Stomach (tissue), 8 donors: ENCODE measurements at regions not wholly inside any gene's neighbourhood (a gene's known extent, or its start where the extent isn't known, plus 50 kb on each side); places are given as distances from the start of the nearest gene placed in this dataset.

Experiments used
- DNase-seq, 2 donors: peaks; one replicate each; pipeline versions ENCODE4 v3.0.0 to v3.0.0-alpha.2; 2013 to 2019
- H3K27ac ChIP-seq, 5 donors: fragments of 200-600 bp in 4 of 5; sonication (generic) in 4 of 5; one replicate each; pipeline ENCODE4 v1.5.1; 2013 to 2019; ENCODE audit warnings: mild to moderate bottlenecking in 1 of 5, moderate library complexity in 1 of 5
- H3K27me3 ChIP-seq, 3 donors: fragments of 200-600 bp; sonication (generic); one replicate each; pipeline ENCODE4 v1.5.1; 2017 to 2019; ENCODE audit warnings: mixed run types in 1 of 3
- H3K36me3 ChIP-seq, 4 donors: fragments of 200-600 bp; sonication (generic); 1 replicate in 3 of 4; 2 replicates in 1 of 4; pipeline ENCODE4 v1.5.1; 2016 to 2019
- H3K4me1 ChIP-seq, 4 donors: fragments of 200-600 bp; sonication (generic); one replicate each; pipeline ENCODE4 v1.5.1; 2016 to 2019
- H3K4me3 ChIP-seq, 4 donors: fragments of 200-600 bp; sonication (generic) in 3 of 4; one replicate each; pipeline ENCODE4 v1.5.1; 2016 to 2019; ENCODE audit warnings: mild to moderate bottlenecking in 1 of 4
- H3K9me3 ChIP-seq, 4 donors: fragments of 200-600 bp; sonication (generic); one replicate each; pipeline ENCODE4 v1.5.1; 2016 to 2019
- EP300 ChIP-seq: sonication (generic); formaldehyde crosslinking; IDR thresholded peaks from one replicate; pipeline ENCODE4 v1.6.1; 2017; ENCODE audit warnings: antibody characterized with exemption
- POLR2A ChIP-seq, 4 donors: fragments of 450-650 bp; IDR thresholded peaks; one replicate each; pipeline ENCODE4 v1.6.1; 2016; ENCODE audit warnings: antibody characterized with exemption in 4 of 4, control low read depth in 2 of 4, mild to moderate bottlenecking in 1 of 4, moderate library complexity in 1 of 4
- POLR2AphosphoS5 ChIP-seq, 3 donors: sonication (generic); formaldehyde crosslinking; IDR thresholded peaks; one replicate each; pipeline ENCODE4 v1.6.1; 2016; ENCODE audit warnings: antibody characterized with exemption in 3 of 3
- WGBS, 5 donors: extraction: QIAGEN DNeasy Blood & Tissue Kit in 3 of 5; methylation state at CpG; one replicate each; pipeline versions ENCODE4 v1.1.5 to v1.1.7; 2013 to 2018; 5-methylcytosine and 5-hydroxymethylcytosine counted together
- intact Hi-C: fragments of 100-400 bp; cut with DNase I; formaldehyde crosslinking; loops from one replicate; pipeline ENCODE4 v1.15.1; 2023; ENCODE audit warnings: low total_unique reads
- TF ChIP-seq, protein P1 (sequence below), 7 experiments: fragments of 450-650 bp in 4 of 7; fragments of 200-600 bp in 3 of 7; sonication (generic) in 3 of 7; IDR thresholded peaks; one replicate each; pipeline ENCODE4 v1.5.1; 2016 to 2019; ENCODE audit warnings: antibody characterized with exemption in 7 of 7, control low read depth in 2 of 7, mild to moderate bottlenecking in 1 of 7
- donor health status: healthy with polysubstance abuse.
- donor health status: Bipolar disorder and iron deficiency.
- donor health status: healthy.

DNA sequence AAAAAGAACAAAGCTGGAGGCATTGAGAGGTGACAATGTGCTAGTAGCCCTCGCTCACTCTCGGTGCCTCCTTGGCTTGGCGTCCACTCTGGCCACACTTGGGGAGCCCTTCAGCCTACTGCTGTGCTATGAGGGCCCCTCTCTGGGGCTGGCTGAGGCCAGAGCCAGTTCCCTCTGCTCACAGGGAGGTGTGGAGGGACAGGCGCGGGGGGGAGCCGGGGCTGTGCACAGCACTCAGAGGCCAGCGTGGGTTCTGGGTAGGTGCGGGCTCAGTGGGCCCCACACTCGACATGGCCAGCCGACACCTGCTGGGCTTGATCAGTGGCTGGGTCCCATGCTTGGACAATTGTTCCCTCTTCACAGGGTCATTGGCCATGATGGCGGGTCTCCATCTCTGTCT lies 202.5 kb upstream of the GRAMD2B start:
- Histone ChIP-seq H3K4me1 (no peaks in the 10 kb centered on the region), H3K4me3 (no peak overlapping the region), H3K27ac (no peak overlapping the region), H3K9me3 (peaks cover 0 to 7% (median 5%) of the 10 kb centered on the region in 4 donors), H3K27me3 (no peaks in the 10 kb centered on the region), H3K36me3 (no peaks in the 10 kb centered on the region)
- DNase-seq: no peak
- intact Hi-C loops: no loop called here
- 86 to 93% (median 93%) methylated on average over 7 to 11 of the region's 11 CpGs for WGBS, 5 donors
- TF ChIP-seq EP300 (no peak), POLR2AphosphoS5 (IDR thresholded peaks at IDR 0.05) (no peak), POLR2A (IDR thresholded peaks at IDR 0.05) (no peak)
- TF ChIP-seq, protein P1, sequence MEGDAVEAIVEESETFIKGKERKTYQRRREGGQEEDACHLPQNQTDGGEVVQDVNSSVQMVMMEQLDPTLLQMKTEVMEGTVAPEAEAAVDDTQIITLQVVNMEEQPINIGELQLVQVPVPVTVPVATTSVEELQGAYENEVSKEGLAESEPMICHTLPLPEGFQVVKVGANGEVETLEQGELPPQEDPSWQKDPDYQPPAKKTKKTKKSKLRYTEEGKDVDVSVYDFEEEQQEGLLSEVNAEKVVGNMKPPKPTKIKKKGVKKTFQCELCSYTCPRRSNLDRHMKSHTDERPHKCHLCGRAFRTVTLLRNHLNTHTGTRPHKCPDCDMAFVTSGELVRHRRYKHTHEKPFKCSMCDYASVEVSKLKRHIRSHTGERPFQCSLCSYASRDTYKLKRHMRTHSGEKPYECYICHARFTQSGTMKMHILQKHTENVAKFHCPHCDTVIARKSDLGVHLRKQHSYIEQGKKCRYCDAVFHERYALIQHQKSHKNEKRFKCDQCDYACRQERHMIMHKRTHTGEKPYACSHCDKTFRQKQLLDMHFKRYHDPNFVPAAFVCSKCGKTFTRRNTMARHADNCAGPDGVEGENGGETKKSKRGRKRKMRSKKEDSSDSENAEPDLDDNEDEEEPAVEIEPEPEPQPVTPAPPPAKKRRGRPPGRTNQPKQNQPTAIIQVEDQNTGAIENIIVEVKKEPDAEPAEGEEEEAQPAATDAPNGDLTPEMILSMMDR (IDR thresholded peaks at IDR 0.05): no peak

DNA sequence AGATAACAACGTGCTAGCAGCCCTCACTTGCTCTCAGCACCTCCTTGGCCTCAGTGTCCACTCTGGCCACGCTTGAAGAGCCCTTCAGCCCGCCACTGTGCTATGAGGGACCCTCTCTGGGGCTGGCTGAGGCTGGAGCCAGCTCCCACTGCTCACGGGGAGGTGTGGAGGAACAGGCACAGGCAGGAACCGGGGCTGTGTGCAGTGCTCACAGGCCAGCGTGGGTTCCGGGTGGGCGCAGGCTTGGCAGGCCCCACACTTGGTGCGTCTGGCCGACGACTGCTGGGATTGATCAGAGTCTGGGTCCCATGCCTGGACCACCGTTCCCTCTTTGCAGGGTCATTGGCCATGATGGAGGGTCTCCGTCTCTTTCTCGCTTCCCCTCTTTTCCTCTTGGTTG lies 194.3 kb upstream of the GRAMD2B start:
- Histone ChIP-seq H3K9me3 (peaks cover 6 to 14% (median 9%) of the 10 kb centered on the region in 4 donors), H3K27ac (no peak overlapping the region), H3K4me1 (no peaks in the 10 kb centered on the region), H3K4me3 (no peak overlapping the region), H3K36me3 (no peaks in the 10 kb centered on the region), H3K27me3 (no peaks in the 10 kb centered on the region)
- intact Hi-C loops: no loop called here
- 92 to 100% (median 92%) methylated on average over 3 to 14 of the region's 14 CpGs for WGBS, 5 donors
- TF ChIP-seq POLR2A (IDR thresholded peaks at IDR 0.05): no peak
- TF ChIP-seq, protein P1 (IDR thresholded peaks at IDR 0.05): no peak
- no peak for TF ChIP-seq POLR2AphosphoS5 (IDR thresholded peaks at IDR 0.05)
- no peak for TF ChIP-seq EP300
- no peak for DNase-seq

DNA sequence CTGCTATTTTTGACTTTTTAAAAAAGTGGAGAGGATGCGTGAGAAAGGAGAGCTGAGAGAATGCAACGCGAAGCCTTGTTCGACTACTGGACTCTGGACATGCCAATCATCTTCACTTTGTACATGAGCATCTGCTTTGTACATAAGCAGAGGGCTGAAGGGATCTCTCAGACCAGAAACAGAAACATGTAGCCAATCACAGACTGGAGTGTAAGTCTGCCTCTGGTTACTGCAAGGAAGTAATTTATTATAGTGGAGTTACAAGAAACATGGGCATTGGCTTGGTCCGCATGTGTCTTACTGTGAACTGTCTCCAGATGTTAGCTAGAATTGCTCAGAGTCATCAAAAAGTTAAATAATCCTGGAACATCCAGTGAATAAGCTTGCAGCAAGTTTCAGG lies 190.0 kb upstream of the GRAMD2B start:
- Histone ChIP-seq H3K36me3 (no peaks in the 10 kb centered on the region), H3K27me3 (no peaks in the 10 kb centered on the region), H3K4me1 (no peaks in the 10 kb centered on the region), H3K27ac (no peak overlapping the region), H3K9me3 (peaks cover 6 to 14% (median 9%) of the 10 kb centered on the region in 4 donors), H3K4me3 (no peak overlapping the region)
- TF ChIP-seq POLR2A (IDR thresholded peaks at IDR 0.05) (no peak), POLR2AphosphoS5 (IDR thresholded peaks at IDR 0.05) (no peak), EP300 (no peak)
- TF ChIP-seq, protein P1 (IDR thresholded peaks at IDR 0.05): no peak
- no peak for DNase-seq
- intact Hi-C loops: no loop called here
- 81 to 93% (median 88%) methylated on average over 5 of the region's 5 CpGs for WGBS, 5 donors

DNA sequence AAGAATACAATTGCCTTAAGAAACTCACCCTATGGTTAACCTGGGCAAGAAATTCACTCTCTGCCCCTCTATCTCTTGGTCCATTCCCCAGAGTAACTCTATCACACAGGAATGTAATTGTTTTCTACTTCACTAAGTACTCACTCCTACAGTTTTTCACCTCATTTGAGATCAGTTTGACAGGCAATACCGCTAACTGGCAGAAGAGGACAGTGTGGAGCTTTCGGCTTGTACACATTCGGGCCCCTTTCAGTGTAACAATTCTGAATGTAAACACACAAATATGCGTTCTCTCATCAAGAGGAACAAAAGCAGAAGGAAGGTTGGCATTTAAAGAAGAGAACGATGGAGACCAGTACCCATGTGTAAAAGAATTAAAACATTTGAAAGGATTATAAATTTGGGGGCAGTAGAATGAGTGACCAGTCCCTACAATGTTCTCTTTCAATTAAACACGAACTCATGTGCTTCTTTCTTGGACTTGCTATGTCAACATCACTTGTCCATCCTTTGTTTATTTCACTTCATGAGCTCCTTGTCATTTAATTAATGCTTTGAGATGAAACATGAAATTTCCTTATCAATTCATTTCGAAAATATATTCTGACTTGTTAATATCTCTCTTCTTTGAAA lies 188.5 kb upstream of the GRAMD2B start:
- WGBS, 5 donors: 29 to 38% (median 35%) methylated on average over 7 of the region's 7 CpGs
- DNase-seq: peak in 1 of 2 donors; percentile 24
- Histone ChIP-seq H3K36me3 (no peaks in the 10 kb centered on the region), H3K4me3 (no peak overlapping the region), H3K4me1 (no peaks in the 10 kb centered on the region), H3K9me3 (peaks cover 0 to under 1% (median 0%) of the 10 kb centered on the region in 4 donors), H3K27ac (no peak overlapping the region), H3K27me3 (no peaks in the 10 kb centered on the region)
- no peak for TF ChIP-seq EP300
- TF ChIP-seq, protein P1 (IDR thresholded peaks at IDR 0.05): peak in 3 of 7 experiments; percentile 27 to 28 (median 28)
- intact Hi-C loops: no loop called here
